ENCODE measurements at regions not wholly inside any gene's neighbourhood (a gene's known extent, or its start where the extent isn't known, plus 50 kb on each side); places are given as distances from the start of the nearest gene placed in this dataset.

DNA sequence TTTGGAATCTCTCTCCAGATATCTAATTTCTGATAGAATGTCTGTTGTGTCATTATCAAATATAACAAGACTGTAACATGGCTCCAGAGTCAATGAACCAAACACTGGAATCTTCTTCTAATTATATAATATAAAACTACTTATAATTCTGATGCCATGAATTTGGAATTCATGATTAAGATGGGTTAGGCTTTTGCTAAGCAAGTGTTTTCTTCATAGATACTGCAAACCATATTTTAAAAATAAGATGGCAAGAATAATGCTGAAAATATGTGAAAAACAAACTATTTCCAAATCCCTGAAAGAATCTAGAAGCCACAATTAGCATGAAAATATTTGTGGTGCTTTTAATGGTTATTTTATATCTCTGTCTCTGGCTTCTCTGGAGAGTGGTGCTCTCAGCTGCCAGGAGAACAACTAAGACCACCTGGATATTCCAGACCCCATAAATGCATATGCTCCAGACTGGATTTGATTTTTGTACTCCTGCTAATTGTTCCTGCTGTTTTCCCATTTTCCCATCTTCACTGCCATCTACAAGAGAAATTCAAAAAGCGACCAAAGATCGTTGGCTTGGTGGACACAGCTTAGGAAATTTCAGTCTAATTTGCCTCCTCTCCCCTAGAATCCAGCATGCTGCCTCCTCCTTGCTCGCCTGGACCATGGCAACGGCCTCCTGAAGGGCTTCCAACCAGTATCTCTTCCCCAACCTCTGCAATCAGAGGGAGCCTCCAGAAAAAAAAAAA is 418.9 kb downstream of the SETD4 start:
- TF ChIP-seq CTCF (IDR thresholded peaks at IDR 0.05 in 8 of 11, conservative IDR thresholded peaks at IDR 0.05 in 3 of 11) (no peak), POLR2A (IDR thresholded peaks at IDR 0.05) (no peak)

Measured in spleen (tissue), 7 donors.